ENCODE measurements at regions not wholly inside any gene's neighbourhood (a gene's known extent, or its start where the extent isn't known, plus 50 kb on each side); places are given as distances from the start of the nearest gene placed in this dataset.

- DNase-seq (ENCODE audit: low spot score), result no peak
Observed at GRCh38 chr13:22189176-22190048, 518.5 kb downstream of the FGF9 start.

- no peak for DNase-seq (ENCODE audit: low spot score)
Observed at GRCh38 chr13:22193070-22193469, 522.2 kb downstream of the FGF9 start.

GRCh38 chr13:22194106-22194805, 523.4 kb downstream of the FGF9 start:
- no peak for DNase-seq (ENCODE audit: low spot score)

- no peak for DNase-seq (ENCODE audit: low spot score)
Observed at GRCh38 chr13:22195726-22196125, 524.9 kb downstream of the FGF9 start.

- DNase-seq (ENCODE audit: low spot score), result no peak
Observed at GRCh38 chr13:22196777-22197176, 525.9 kb downstream of the FGF9 start.

GRCh38 chr13:22198001-22198400, 527.1 kb downstream of the FGF9 start:
- no peak for DNase-seq (ENCODE audit: low spot score)

GRCh38 chr13:22198641-22199217, 527.9 kb downstream of the FGF9 start:
- DNase-seq (ENCODE audit: low spot score), result no peak

GRCh38 chr13:22200440-22200839, 529.6 kb downstream of the FGF9 start:
- no peak for DNase-seq (ENCODE audit: low spot score)

GRCh38 chr13:22201375-22201925, 530.6 kb downstream of the FGF9 start:
- no peak for DNase-seq (ENCODE audit: low spot score)

- DNase-seq (ENCODE audit: low spot score), result no peak
Observed at GRCh38 chr13:22210134-22210930, 539.5 kb downstream of the FGF9 start.

- DNase-seq (ENCODE audit: low spot score), result no peak
Observed at GRCh38 chr13:22211876-22212275, 541.0 kb downstream of the FGF9 start.

- no peak for DNase-seq (ENCODE audit: low spot score)
Observed at GRCh38 chr13:22212576-22212975, 541.7 kb downstream of the FGF9 start.

- no peak for DNase-seq (ENCODE audit: low spot score)
Observed at GRCh38 chr13:22214184-22214583, 543.3 kb downstream of the FGF9 start.

- no peak for DNase-seq (ENCODE audit: low spot score)
Observed at GRCh38 chr13:22218797-22219196, 547.9 kb downstream of the FGF9 start.

- DNase-seq (ENCODE audit: low spot score), result no peak
Observed at GRCh38 chr13:22219709-22220108, 548.8 kb downstream of the FGF9 start.

- DNase-seq (ENCODE audit: low spot score), result no peak
Observed at GRCh38 chr13:22220151-22221135, 549.6 kb downstream of the FGF9 start.

GRCh38 chr13:22223411-22223810, 552.5 kb downstream of the FGF9 start:
- DNase-seq (ENCODE audit: low spot score), result no peak

- no peak for DNase-seq (ENCODE audit: low spot score)
Observed at GRCh38 chr13:22226086-22226485, 555.2 kb downstream of the FGF9 start.

GRCh38 chr13:22227895-22228294, 557.0 kb downstream of the FGF9 start:
- DNase-seq (ENCODE audit: low spot score), result no peak

GRCh38 chr13:22229916-22230315, 559.0 kb downstream of the FGF9 start:
- DNase-seq (ENCODE audit: low spot score), result no peak

- no peak for DNase-seq (ENCODE audit: low spot score)
Observed at GRCh38 chr13:22232186-22232585, 561.3 kb downstream of the FGF9 start.
